Activated naive CD8-positive, alpha-beta T cell (primary cell): ENCODE measurements at regions not wholly inside any gene's neighbourhood (a gene's known extent, or its start where the extent isn't known, plus 50 kb on each side); places are given as distances from the start of the nearest gene placed in this dataset.

ENCODE experiments used
- H3K27ac Mint-ChIP-seq: one replicate; pipeline ENCODE4 v1.8.0; 2021; ENCODE audit warnings: mixed read lengths
- H3K27me3 Mint-ChIP-seq: one replicate; pipeline ENCODE4 v1.8.0; 2021; ENCODE audit warnings: mixed read lengths
- H3K36me3 Mint-ChIP-seq: one replicate; pipeline ENCODE4 v1.8.0; 2021; ENCODE audit warnings: mixed read lengths
- H3K4me1 Mint-ChIP-seq: one replicate; pipeline ENCODE4 v1.8.0; 2021; ENCODE audit warnings: low read depth, mixed read lengths
- H3K4me3 Mint-ChIP-seq: one replicate; pipeline ENCODE4 v1.8.0; 2021; ENCODE audit warnings: mild to moderate bottlenecking, mixed read lengths
- H3K9me3 Mint-ChIP-seq: one replicate; pipeline ENCODE4 v1.8.0; 2021; ENCODE audit warnings: low read depth, mixed read lengths

DNA sequence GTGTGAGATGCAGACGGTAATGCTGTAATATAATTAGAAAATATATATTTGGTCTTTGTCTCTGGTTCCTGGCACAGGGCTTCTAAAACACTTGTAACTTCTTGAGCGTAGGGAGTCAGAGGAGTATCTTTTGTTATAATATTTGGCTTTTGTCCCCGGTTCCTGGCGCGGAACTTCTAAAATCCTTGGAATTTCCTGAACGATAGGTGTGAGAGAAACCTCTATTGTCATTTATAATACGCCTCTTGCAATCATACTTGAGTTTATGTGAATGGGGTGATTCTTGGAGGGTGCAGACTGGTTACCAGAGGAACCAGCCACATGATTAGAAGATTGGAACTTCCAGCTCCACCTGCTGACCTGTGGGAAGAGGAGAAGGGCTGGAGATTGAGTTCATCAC lies 54.1 kb upstream of the ZBED5 start:
- Mint-ChIP-seq H3K9me3 (peaks cover 4% of the 10 kb centered on the region), H3K27me3 (peaks cover 4% of the 10 kb centered on the region), H3K36me3 (peaks cover 3% of the 10 kb centered on the region), H3K4me1 (no peaks in the 10 kb centered on the region), H3K4me3 (no peak overlapping the region), H3K27ac (no peak overlapping the region)

DNA sequence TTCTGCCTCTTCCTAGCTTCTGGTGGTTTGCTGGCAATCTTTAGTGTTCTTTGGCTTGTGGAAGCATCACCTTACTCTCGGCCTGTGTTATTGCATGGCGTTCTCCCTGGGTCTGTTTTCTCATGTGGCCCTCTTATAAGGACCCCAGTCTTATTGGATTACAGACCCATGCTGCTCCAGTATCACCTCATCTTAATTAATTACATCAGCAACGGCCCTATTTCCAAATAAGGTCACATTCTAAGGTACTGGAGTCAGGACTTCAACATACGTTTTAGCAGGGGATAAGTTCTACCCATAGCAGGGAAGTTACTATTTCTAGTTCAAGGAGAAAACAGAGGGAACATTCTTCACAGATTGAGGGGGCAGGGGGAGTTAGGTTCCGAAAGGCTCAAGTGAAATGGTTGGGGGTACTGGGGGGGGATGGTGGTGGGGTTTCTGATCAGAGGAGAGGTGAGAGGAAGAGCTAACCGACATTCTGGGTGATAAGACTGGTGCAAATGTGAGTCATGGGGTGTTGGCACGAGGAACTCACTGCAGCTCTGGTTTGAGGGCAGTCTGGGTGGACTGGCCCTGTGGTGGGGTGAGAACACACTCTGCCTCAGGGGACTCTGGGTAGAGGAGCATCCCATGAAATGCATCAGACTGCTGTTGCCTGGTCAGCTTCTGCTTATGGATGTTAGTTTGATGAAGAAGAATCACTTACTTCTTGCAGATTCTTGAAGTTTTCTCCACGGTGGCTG lies 51.5 kb upstream of the ZBED5 start:
- Mint-ChIP-seq H3K9me3 (no peaks in the 10 kb centered on the region), H3K4me1 (no peaks in the 10 kb centered on the region), H3K27me3 (peaks cover 4% of the 10 kb centered on the region), H3K36me3 (no peaks in the 10 kb centered on the region), H3K4me3 (no peak overlapping the region), H3K27ac (no peak overlapping the region)

DNA sequence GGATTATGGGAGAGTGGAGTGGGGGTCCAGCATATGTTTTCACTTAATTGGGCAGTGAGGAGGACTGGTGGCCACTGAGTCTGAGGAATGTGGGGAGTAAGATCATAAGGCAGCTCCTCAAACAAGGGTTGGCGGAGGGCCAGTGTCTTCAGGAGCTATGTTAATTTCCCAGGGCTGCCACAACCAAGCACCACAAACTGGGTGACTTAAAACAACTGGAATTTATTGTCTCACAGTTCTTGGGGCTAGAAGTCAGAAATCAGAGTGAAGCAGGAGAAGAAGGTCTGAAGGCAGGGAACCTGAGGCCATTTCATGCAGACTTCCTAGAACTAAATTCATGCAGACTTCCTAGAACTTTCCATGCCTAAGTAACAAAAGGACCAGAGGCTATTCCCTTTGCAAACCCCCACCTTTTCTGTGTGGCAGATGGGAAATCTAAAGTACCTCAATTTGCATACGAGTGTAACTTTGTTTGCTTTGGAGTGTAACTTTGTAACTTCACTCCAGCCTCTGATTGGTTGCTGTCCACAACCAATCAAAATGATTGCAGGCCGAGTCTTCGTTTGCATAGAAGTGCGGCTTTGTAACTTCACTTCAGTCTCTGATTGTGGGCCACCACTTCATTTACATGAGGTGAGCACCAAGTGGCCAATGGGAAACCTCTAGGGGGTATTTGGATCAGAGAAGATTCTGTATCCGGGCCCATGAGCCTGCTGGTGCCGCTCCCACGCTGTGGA lies 50.5 kb upstream of the ZBED5 start:
- H3K27me3 Mint-ChIP-seq, result peaks cover 4% of the 10 kb centered on the region
- H3K4me1 Mint-ChIP-seq, result no peaks in the 10 kb centered on the region
- no peak overlapping the region for H3K4me3 Mint-ChIP-seq
- H3K9me3 Mint-ChIP-seq, result no peaks in the 10 kb centered on the region
- no peaks in the 10 kb centered on the region for H3K36me3 Mint-ChIP-seq
- no peak overlapping the region for H3K27ac Mint-ChIP-seq
